Smooth muscle cell (in vitro differentiated cells): ENCODE measurements at regions not wholly inside any gene's neighbourhood (a gene's known extent, or its start where the extent isn't known, plus 50 kb on each side); places are given as distances from the start of the nearest gene placed in this dataset.

Source experiments
- DNase-seq: peaks from one replicate; lab custom pipeline; 2025; ENCODE audit not compliant: unreplicated experiment; lab: John Stamatoyannopoulos, UW
- H2AFZ ChIP-seq: fragments of 200-600 bp; sonication (generic); 2 replicates; pipeline ENCODE4 v1.6.0; 2016; ENCODE audit warnings: antibody characterized with exemption, low read depth, mild to moderate bottlenecking
- H3F3A ChIP-seq: fragments of 200-600 bp; sonication (generic); 2 replicates; pipeline ENCODE4 v1.6.0; 2017; ENCODE audit warnings: antibody characterized with exemption, low read depth
- H3K27ac ChIP-seq: fragments of 200-600 bp; sonication (generic); 2 replicates; pipeline ENCODE4 v1.5.1; 2016; ENCODE audit warnings: low read depth, mild to moderate bottlenecking
- H3K27me3 ChIP-seq: fragments of 200-600 bp; sonication (generic); 2 replicates; pipeline ENCODE4 v1.6.1; 2016; ENCODE audit warnings: low read depth, mild to moderate bottlenecking
- H3K36me3 ChIP-seq: fragments of 200-600 bp; sonication (generic); 2 replicates; pipeline ENCODE4 v1.5.1; 2016; ENCODE audit warnings: low read depth
- H3K4me1 ChIP-seq: fragments of 200-600 bp; sonication (generic); 2 replicates; pipeline ENCODE4 v1.5.1; 2016; ENCODE audit warnings: low read depth
- H3K4me2 ChIP-seq: fragments of 200-600 bp; sonication (generic); 2 replicates; pipeline ENCODE4 v1.6.0; 2016; ENCODE audit warnings: mild to moderate bottlenecking
- H3K4me3 ChIP-seq: fragments of 200-600 bp; sonication (generic); 2 replicates; pipeline ENCODE4 v1.5.1; 2016; ENCODE audit warnings: mild to moderate bottlenecking
- H3K79me2 ChIP-seq: fragments of 200-600 bp; sonication (generic); 2 replicates; pipeline ENCODE4 v1.6.0; 2016; ENCODE audit warnings: low read depth, mild to moderate bottlenecking
- H3K9ac ChIP-seq: fragments of 200-600 bp; sonication (generic); 2 replicates; pipeline ENCODE4 v1.6.0; 2016; ENCODE audit warnings: low read depth
- H3K9me3 ChIP-seq: fragments of 200-600 bp; sonication (generic); replicated peaks from 2 replicates; pipeline ENCODE4 v1.5.1; 2016; ENCODE audit warnings: low read depth
- H4K20me1 ChIP-seq: fragments of 200-600 bp; sonication (generic); 2 replicates; pipeline ENCODE4 v1.6.0; 2016; ENCODE audit warnings: low read depth
- WGBS: methylation state at CpG from one replicate; pipeline ENCODE4 v1.1.7; 2016; ENCODE audit warnings: low lambda C conversion rate; 5-methylcytosine and 5-hydroxymethylcytosine counted together
- TF ChIP-seq, protein P1 (sequence below): fragments of 200-600 bp; sonication (generic); IDR thresholded peaks from 2 replicates; pipeline ENCODE4 v1.5.1; 2017; ENCODE audit warnings: borderline replicate concordance, mild to moderate bottlenecking, antibody characterized with exemption; ENCODE audit not compliant: insufficient read depth, poor library complexity, severe bottlenecking

DNA sequence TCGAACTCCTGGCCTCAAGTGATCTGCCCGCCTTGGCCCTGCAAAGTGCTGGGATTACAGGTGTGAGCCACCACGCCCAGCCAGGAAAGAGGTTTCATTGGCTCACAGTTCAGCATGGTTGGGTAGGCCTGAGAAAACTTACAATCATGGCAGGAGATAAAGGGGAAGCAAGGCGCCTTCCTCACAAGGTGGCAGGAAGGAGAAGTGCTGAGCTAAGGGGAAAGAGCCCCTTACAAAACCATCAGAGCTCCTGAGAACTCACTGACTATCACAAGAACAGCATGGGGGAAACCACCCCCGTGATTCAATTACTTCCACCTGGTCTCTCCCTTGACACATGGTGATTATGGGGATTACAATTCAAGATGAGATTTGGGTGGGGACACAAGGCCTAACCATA, 411.7 kb upstream of the ZFHX3 start:
- Histone ChIP-seq H3K36me3 (no peaks in the 10 kb centered on the region), H3K9ac (no peak overlapping the region), H3F3A (no peaks in the 10 kb centered on the region), H2AFZ (no peak overlapping the region), H3K9me3 (no peaks in the 10 kb centered on the region), H3K4me2 (no peak overlapping the region), H3K4me3 (no peak overlapping the region), H3K27me3 (no peaks in the 10 kb centered on the region), H4K20me1 (no peaks in the 10 kb centered on the region), H3K27ac (no peak overlapping the region), H3K79me2 (no peaks in the 10 kb centered on the region), H3K4me1 (no peaks in the 10 kb centered on the region)
- TF ChIP-seq, protein P1, sequence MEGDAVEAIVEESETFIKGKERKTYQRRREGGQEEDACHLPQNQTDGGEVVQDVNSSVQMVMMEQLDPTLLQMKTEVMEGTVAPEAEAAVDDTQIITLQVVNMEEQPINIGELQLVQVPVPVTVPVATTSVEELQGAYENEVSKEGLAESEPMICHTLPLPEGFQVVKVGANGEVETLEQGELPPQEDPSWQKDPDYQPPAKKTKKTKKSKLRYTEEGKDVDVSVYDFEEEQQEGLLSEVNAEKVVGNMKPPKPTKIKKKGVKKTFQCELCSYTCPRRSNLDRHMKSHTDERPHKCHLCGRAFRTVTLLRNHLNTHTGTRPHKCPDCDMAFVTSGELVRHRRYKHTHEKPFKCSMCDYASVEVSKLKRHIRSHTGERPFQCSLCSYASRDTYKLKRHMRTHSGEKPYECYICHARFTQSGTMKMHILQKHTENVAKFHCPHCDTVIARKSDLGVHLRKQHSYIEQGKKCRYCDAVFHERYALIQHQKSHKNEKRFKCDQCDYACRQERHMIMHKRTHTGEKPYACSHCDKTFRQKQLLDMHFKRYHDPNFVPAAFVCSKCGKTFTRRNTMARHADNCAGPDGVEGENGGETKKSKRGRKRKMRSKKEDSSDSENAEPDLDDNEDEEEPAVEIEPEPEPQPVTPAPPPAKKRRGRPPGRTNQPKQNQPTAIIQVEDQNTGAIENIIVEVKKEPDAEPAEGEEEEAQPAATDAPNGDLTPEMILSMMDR: no peak
- 94% methylated on average over 5 of the region's 5 CpGs for whole genome bisulfite sequencing
- DNase-seq: no peak

- DNase-seq: no peak
- Histone ChIP-seq H3K4me1 (no peaks in the 10 kb centered on the region), H4K20me1 (no peaks in the 10 kb centered on the region), H2AFZ (no peak overlapping the region), H3K9ac (no peak overlapping the region), H3F3A (no peaks in the 10 kb centered on the region), H3K4me2 (no peak overlapping the region), H3K27ac (no peak overlapping the region), H3K36me3 (no peaks in the 10 kb centered on the region), H3K27me3 (no peaks in the 10 kb centered on the region), H3K79me2 (no peaks in the 10 kb centered on the region), H3K4me3 (no peak overlapping the region), H3K9me3 (no peaks in the 10 kb centered on the region)
- 100% methylated on average over 1 of the region's 1 CpG for WGBS
- TF ChIP-seq, protein P1: no peak
These were observed 409.9 kb upstream of the ZFHX3 start for GRCh38 chr16:73457851-73458250.

- Histone ChIP-seq H3K4me1 (no peaks in the 10 kb centered on the region), H3K9ac (no peak overlapping the region), H4K20me1 (no peaks in the 10 kb centered on the region), H3K36me3 (no peaks in the 10 kb centered on the region), H3F3A (no peaks in the 10 kb centered on the region), H3K27ac (no peak overlapping the region), H3K27me3 (no peaks in the 10 kb centered on the region), H3K4me3 (no peak overlapping the region), H3K79me2 (no peaks in the 10 kb centered on the region), H3K9me3 (peaks cover 16% of the 10 kb centered on the region), H3K4me2 (no peak overlapping the region), H2AFZ (no peak overlapping the region)
- DNase-seq: no peak
- TF ChIP-seq, protein P1: no peak
- 85% methylated on average over 3 of the region's 3 CpGs for WGBS
These were observed 401.0 kb upstream of the ZFHX3 start for GRCh38 chr16:73448970-73449369.

DNA sequence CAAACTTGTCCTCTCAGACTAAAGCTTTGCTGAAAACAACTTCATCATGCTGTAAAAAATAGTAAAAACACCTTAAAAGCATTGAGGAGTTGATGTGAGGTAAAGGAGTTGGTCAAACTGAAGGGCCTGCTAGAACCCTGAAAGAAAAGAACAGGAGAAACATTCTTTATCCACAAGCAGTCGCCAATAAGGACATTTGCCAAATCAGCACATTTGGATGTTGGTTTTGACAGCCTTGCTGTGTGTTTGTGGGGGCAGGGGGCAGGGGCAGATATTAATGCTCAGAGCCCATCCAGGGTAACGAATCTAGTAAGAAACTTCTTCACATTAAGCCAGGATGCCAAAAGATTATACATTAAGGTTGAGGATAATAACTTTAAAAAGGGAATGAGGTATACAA, 399.9 kb upstream of the ZFHX3 start:
- Histone ChIP-seq H3K27ac (no peak overlapping the region), H3K4me2 (no peak overlapping the region), H3K79me2 (no peaks in the 10 kb centered on the region), H3K4me3 (no peak overlapping the region), H3K27me3 (no peaks in the 10 kb centered on the region), H3K9ac (no peak overlapping the region), H4K20me1 (no peaks in the 10 kb centered on the region), H3F3A (no peaks in the 10 kb centered on the region), H2AFZ (no peak overlapping the region), H3K9me3 (peaks cover 16% of the 10 kb centered on the region), H3K36me3 (no peaks in the 10 kb centered on the region), H3K4me1 (no peaks in the 10 kb centered on the region)
- TF ChIP-seq, protein P1: no peak
- no peak for DNase-seq
- 82% methylated on average over 2 of the region's 2 CpGs for WGBS
